T-helper 9 cell (primary cell): ENCODE measurements at regions not wholly inside any gene's neighbourhood (a gene's known extent, or its start where the extent isn't known, plus 50 kb on each side); places are given as distances from the start of the nearest gene placed in this dataset.

Experiments used
- DNase-seq: peaks from one replicate; pipeline ENCODE4 v3.0.0-alpha.2; 2020

DNA sequence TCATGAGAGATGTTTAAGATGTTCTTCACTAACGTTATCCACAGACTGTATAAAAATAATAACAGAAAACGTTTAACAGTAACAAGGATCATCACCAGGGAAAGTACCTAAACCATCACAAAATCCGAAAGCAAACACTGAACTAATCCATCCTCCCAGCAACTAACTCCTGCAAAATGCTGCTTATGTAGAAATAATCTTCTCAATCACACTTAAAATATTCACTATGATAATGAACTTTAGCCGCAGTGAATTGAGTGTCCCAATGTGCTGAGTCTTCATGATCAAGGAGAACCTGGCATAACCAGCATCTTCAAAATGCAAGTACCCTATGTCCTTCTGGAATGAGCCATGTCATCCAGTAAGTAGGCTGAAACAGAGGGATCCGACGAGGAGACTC, 166.1 kb downstream of the LTN1 start:
- DNase-seq: no peak

- DNase-seq: no peak
These were observed 166.7 kb downstream of the LTN1 start for GRCh38 chr21:28826021-28826420.

GRCh38 chr21:28823429-28823828, 169.2 kb downstream of the LTN1 start:
- no peak for DNase-seq

DNA sequence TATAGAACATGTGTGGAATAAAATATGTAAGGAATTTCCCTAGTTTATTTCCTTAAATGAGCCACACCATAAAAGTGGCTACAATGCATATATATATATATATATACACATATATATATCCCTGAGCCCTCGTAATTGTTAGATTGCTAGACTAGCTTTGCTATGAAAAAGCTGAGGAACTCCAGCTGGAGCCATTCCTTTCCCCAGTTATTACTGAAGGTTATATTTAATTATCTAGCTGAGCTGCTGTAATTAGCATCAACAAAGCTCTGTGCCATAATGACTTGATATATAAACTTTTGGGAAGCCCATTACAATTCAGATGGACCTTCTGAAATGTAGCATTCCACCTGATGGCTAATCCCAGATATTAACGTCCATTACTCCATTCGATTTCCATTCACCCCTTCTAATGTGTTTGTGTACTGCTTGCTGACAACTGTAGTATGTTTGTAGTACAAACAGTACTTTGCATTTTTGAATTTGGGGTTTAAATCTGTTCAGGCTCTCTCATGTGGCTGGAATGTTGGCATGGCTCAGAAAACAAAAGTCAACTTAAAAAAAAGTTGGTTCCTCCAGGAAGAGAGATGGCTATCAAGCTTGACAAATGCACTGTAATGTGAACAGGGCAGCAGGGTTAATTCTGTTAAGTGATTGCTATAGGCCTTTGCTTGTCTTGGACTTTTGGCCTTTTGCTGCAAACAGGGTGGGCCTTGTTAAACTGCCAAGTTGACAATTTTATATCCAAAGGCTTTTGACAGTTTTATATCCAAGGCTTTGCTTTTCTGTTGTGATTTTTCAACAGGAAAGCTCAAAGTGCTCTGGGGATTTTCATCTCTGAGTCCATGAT, 170.0 kb downstream of the LTN1 start:
- no peak for DNase-seq

GRCh38 chr21:28822123-28822399, 170.6 kb downstream of the LTN1 start:
- DNase-seq: no peak

GRCh38 chr21:28821276-28822122, 171.2 kb downstream of the LTN1 start:
- no peak for DNase-seq

- no peak for DNase-seq
These were observed 173.9 kb downstream of the LTN1 start for GRCh38 chr21:28818663-28819278.

DNA sequence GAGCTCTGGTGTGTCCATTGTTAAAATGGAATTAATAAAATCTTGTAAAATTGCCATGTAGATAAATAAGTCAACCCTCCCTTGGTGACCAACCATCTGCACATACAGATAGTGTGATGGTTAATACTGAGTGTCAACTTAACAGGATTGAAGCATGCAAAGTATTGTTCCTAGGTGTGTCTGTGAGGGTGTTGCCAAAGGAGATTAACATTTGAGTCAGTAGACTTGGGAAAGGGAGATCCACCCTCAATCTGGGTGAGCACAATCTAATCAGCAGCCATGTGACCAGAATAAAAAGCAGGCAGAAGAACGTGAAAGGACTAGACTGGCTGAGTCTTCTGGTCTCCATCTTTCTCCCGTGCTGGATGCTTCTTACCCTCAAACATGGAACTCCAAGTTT, 174.8 kb downstream of the LTN1 start:
- DNase-seq: no peak

GRCh38 chr21:28811860-28812259, 180.8 kb downstream of the LTN1 start:
- DNase-seq: no peak

GRCh38 chr21:28810826-28811524, 181.7 kb downstream of the LTN1 start:
- no peak for DNase-seq

GRCh38 chr21:28805885-28806284, 186.8 kb downstream of the LTN1 start:
- DNase-seq: no peak

GRCh38 chr21:28804089-28804670, 188.5 kb downstream of the LTN1 start:
- no peak for DNase-seq

- no peak for DNase-seq
These were observed 190.8 kb downstream of the LTN1 start for GRCh38 chr21:28801906-28802305.

GRCh38 chr21:28799926-28800325, 192.8 kb downstream of the LTN1 start:
- DNase-seq: no peak

DNA sequence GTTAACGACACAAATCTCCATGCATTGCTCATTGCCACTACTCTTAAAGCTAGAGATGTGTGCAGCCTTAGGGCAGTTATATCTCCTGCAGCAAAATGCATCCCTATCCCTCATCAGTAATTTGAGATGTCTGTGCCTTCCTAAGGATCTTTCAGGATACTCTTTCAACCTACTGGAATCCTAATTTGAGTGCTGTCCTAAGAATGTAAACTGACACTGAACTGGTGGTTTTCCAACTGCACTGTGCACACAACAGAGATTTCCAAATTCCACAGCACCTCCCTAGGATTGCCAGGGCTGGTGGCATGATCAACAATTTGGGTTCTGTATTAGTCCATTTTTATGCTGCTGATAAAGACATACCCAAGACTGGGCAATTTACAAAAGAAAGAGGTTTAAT, 193.9 kb downstream of the LTN1 start:
- DNase-seq: no peak

GRCh38 chr21:28795251-28795650, 197.4 kb downstream of the LTN1 start:
- DNase-seq: no peak

DNA sequence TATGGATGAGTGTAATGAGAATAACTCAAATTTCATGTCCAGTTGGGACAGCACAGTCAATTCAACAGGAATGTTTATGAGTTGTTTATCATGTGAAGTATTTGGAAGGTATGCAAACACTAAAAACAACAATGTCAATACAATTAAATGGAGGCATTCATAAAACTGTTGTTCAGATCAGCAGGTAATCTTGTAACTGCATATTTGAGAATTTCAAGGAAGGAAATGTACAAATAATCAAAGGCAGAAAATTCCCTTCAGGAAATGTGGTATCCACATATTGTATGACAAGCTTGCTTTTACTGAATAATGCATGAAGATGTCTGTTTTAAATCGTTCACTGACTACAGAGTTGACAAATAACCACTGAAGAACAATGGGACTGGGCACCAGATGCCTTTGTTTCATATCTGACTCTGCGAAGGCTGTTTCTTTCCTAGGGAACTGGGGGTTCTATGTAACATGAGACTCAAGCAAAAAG, 198.3 kb downstream of the LTN1 start:
- DNase-seq: no peak

- DNase-seq: no peak
These were observed 199.6 kb downstream of the LTN1 start for GRCh38 chr21:28793043-28793442.

DNA sequence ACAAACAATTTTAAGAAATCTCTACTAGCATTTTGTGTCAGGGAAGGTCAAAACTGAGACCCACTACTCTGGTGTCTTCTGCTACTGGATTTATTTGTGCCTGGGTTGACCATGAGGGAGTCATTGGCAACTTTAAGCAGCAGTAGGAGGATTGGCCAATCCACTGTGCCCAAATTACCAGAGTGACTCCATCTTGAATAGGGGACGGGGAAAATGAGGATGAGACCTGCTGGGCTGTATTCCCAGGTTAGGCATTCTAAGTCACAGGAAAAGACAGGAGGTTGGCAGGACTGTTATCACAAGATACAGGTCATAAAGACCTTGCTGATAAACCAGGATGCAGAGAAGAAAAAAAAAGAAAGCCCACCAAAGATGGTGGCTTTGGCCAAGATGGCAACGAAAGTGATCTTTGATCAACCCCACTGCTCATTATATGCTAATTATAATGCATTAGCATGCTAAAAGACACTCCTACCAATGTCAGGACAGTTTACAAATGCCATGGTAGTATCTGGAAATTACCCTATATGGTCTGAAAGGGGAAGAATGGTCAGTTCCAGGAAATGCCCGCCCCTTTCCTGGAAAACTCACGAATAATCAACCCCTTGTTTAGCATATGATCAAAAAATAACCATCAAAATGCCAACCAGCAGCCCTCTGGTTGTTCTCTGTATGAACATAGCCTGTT, 200.9 kb downstream of the LTN1 start:
- DNase-seq: no peak

GRCh38 chr21:28790335-28790734, 202.3 kb downstream of the LTN1 start:
- DNase-seq: no peak

GRCh38 chr21:28789523-28789922, 203.2 kb downstream of the LTN1 start:
- no peak for DNase-seq

DNA sequence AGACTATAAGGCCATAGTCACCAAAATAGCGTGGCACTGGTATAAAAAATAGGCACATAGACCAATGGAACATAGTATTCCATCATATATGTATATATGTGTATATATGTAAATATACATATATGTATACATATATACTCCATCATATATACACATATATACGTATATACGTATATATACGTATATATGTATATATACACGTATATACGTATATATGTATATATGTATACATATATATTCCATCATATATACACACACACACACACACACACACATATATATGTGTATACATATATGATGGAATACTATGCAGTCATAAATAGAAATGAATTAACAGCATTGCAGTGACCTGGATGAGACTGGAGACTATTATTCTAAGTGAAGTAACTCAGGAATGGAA, 204.6 kb downstream of the LTN1 start:
- DNase-seq: no peak
